GM23338 (cell line): ENCODE measurements at regions not wholly inside any gene's neighbourhood (a gene's known extent, or its start where the extent isn't known, plus 50 kb on each side); places are given as distances from the start of the nearest gene placed in this dataset.

Experiments used
- ATAC-seq: fragments of 200-7000 bp; cut with Tn5 transposase; 3 replicates; pipeline ENCODE4 v1.9.1; 2020
- DNase-seq: peaks from one replicate; pipeline ENCODE4 v3.0.0-alpha.2; 2015; ENCODE audit warnings: low spot score
- H2AFZ ChIP-seq: fragments of 200-600 bp; sonication (generic); 2 replicates; pipeline ENCODE4 v1.8.0; 2016; ENCODE audit warnings: antibody characterized with exemption, mild to moderate bottlenecking, moderate library complexity
- H3F3A ChIP-seq: fragments of 200-600 bp; sonication (generic); replicated peaks from 2 replicates; pipeline ENCODE4 v1.8.0; 2017; ENCODE audit warnings: antibody characterized with exemption, mixed run types, low read depth
- H3K27ac ChIP-seq: fragments of 200-600 bp; sonication (generic); 2 replicates; pipeline ENCODE4 v1.6.1; 2016; ENCODE audit warnings: low read depth
- H3K27me3 ChIP-seq: fragments of 200-600 bp; sonication (generic); 2 replicates; pipeline ENCODE4 v1.8.0; 2016; ENCODE audit warnings: mild to moderate bottlenecking, mixed run types, moderate library complexity; ENCODE audit not compliant: insufficient read depth
- H3K36me3 ChIP-seq: fragments of 200-600 bp; sonication (generic); 2 replicates; pipeline ENCODE4 v1.8.0; 2016; ENCODE audit warnings: mild to moderate bottlenecking; ENCODE audit not compliant: insufficient read depth
- H3K4me1 ChIP-seq: fragments of 200-600 bp; sonication (generic); 2 replicates; pipeline ENCODE4 v1.8.0; 2016; ENCODE audit warnings: mild to moderate bottlenecking, moderate library complexity; ENCODE audit not compliant: insufficient read depth
- H3K4me2 ChIP-seq: fragments of 200-600 bp; sonication (generic); 2 replicates; pipeline ENCODE4 v1.7.1; 2017; ENCODE audit warnings: mixed run types
- H3K4me3 ChIP-seq: fragments of 200-600 bp; sonication (generic); 2 replicates; pipeline ENCODE4 v1.6.1; 2016; ENCODE audit warnings: mixed run types
- H3K79me2 ChIP-seq: fragments of 200-600 bp; sonication (generic); replicated peaks from 2 replicates; pipeline ENCODE4 v1.8.0; 2017; ENCODE audit warnings: mild to moderate bottlenecking; ENCODE audit not compliant: insufficient read depth
- H3K9me2 ChIP-seq: fragments of 200-600 bp; sonication (generic); 2 replicates; pipeline ENCODE4 v1.8.0; 2017; ENCODE audit not compliant: insufficient read depth
- H4K20me1 ChIP-seq: fragments of 200-600 bp; sonication (generic); replicated peaks from 2 replicates; pipeline ENCODE4 v1.8.0; 2017; ENCODE audit warnings: mild to moderate bottlenecking; ENCODE audit not compliant: insufficient read depth
- H3K27ac Mint-ChIP-seq: 2 replicates; pipeline ENCODE4 v1.8.0; 2020; ENCODE audit warnings: inconsistent platforms, mild to moderate bottlenecking, moderate library complexity, mixed read lengths
- H3K27me3 Mint-ChIP-seq: 3 replicates; pipeline ENCODE4 v1.8.0; 2022; ENCODE audit warnings: low read depth, mild to moderate bottlenecking, moderate library complexity, mixed read lengths, inconsistent platforms; ENCODE audit not compliant: insufficient read depth, poor library complexity
- H3K36me3 Mint-ChIP-seq: 3 replicates; pipeline ENCODE4 v1.8.0; 2021; ENCODE audit warnings: low read depth, mild to moderate bottlenecking, inconsistent platforms, moderate library complexity, mixed read lengths
- H3K4me1 Mint-ChIP-seq: 3 replicates; pipeline ENCODE4 v1.8.0; 2020; ENCODE audit warnings: mild to moderate bottlenecking, inconsistent platforms, mixed read lengths
- H3K4me3 Mint-ChIP-seq: 3 replicates; pipeline ENCODE4 v1.8.0; 2021; ENCODE audit warnings: moderate library complexity, mild to moderate bottlenecking, inconsistent platforms, mixed read lengths
- H3K9me3 Mint-ChIP-seq: 3 replicates; pipeline ENCODE4 v1.8.0; 2020; ENCODE audit warnings: moderate library complexity, mild to moderate bottlenecking, inconsistent platforms, mixed read lengths
- CREB1 ChIP-seq: fragments of 250-450 bp; sonication (Bioruptor Pico); IDR thresholded peaks from 2 replicates; pipeline ENCODE4 v1.5.0; 2020; ENCODE audit warnings: low read depth, mild to moderate bottlenecking, moderate library complexity
- CTCF ChIP-seq, 2 experiments: fragments of 200-600 bp in 1 of 2; sonication (generic) in 1 of 2; conservative IDR thresholded peaks; 2 replicates each; pipeline versions ENCODE4 v1.5.1 to v1.6.1; 2016 to 2017; ENCODE audit warnings: antibody characterized with exemption in 2 of 2, low read depth in 2 of 2, mild to moderate bottlenecking in 2 of 2, moderate library complexity in 1 of 2
- ETS1 ChIP-seq: IDR thresholded peaks from 2 replicates; pipeline ENCODE4 v1.6.1; 2016; ENCODE audit warnings: antibody characterized with exemption
- EZH2 ChIP-seq: fragments of 200-600 bp; sonication (generic); IDR thresholded peaks from one replicate; pipeline ENCODE4 v1.8.0; 2017; ENCODE audit warnings: antibody characterized with exemption, mild to moderate bottlenecking, low read depth; ENCODE audit not compliant: unreplicated experiment
- EZH2phosphoT487 ChIP-seq: fragments of 200-600 bp; sonication (generic); IDR thresholded peaks from one replicate; pipeline ENCODE4 v1.8.1; 2018; ENCODE audit warnings: antibody characterized with exemption; ENCODE audit not compliant: unreplicated experiment
- JUNB ChIP-seq: IDR thresholded peaks from one replicate; pipeline ENCODE4 v1.6.1; 2016; ENCODE audit warnings: antibody characterized with exemption; ENCODE audit not compliant: unreplicated experiment
- NANOG ChIP-seq: IDR thresholded peaks from 2 replicates; pipeline ENCODE4 v1.6.1; 2016; ENCODE audit warnings: antibody characterized with exemption, borderline replicate concordance
- POLR2AphosphoS5 ChIP-seq: IDR thresholded peaks from 2 replicates; pipeline ENCODE4 v1.6.1; 2016; ENCODE audit warnings: antibody characterized with exemption, low read depth
- REST ChIP-seq: IDR thresholded peaks from one replicate; pipeline ENCODE4 v1.6.1; 2018; ENCODE audit warnings: antibody characterized with exemption; ENCODE audit not compliant: unreplicated experiment
- STAT1 ChIP-seq: IDR thresholded peaks from one replicate; pipeline ENCODE4 v1.6.1; 2016; ENCODE audit warnings: antibody characterized with exemption; ENCODE audit not compliant: unreplicated experiment
- ZNF331 ChIP-seq: fragments of 250-450 bp; sonication (Bioruptor Pico); IDR thresholded peaks from 2 replicates; pipeline ENCODE4 v1.5.0; 2020; ENCODE audit warnings: low read depth, mild to moderate bottlenecking, moderate library complexity
- ZNF462 ChIP-seq: fragments of 250-450 bp; sonication (Bioruptor Pico); IDR thresholded peaks from 2 replicates; pipeline ENCODE4 v1.5.0; 2020; ENCODE audit warnings: mild to moderate bottlenecking, moderate library complexity

- TF ChIP-seq ZNF462 (CRISPR knock-in tag) (no peak), NANOG (no peak), ETS1 (no peak)
Measured at GRCh38 chrX:95152810-95153209, 1478.8 kb downstream of the FAM133A start (continued).

- Histone ChIP-seq H2AFZ (no peak overlapping the region), H3K36me3 (no peaks in the 10 kb centered on the region), H3F3A (no peaks in the 10 kb centered on the region), H4K20me1 (no peaks in the 10 kb centered on the region), H3K4me3 (no peak overlapping the region), H3K27me3 (no peaks in the 10 kb centered on the region), H3K79me2 (no peaks in the 10 kb centered on the region), H3K9me2 (no peaks in the 10 kb centered on the region), H3K27ac (no peak overlapping the region), H3K4me1 (no peaks in the 10 kb centered on the region), H3K4me2 (no peak overlapping the region)
- H3K27ac Mint-ChIP-seq, result no peak overlapping the region
- H3K36me3 Mint-ChIP-seq, result no peaks in the 10 kb centered on the region
- H3K4me1 Mint-ChIP-seq, result no peaks in the 10 kb centered on the region
- ATAC-seq, result no peak
- H3K27me3 Mint-ChIP-seq, result peaks cover 1% of the 10 kb centered on the region
- H3K9me3 Mint-ChIP-seq, result no peaks in the 10 kb centered on the region
- no peak for DNase-seq
- H3K4me3 Mint-ChIP-seq, result no peak overlapping the region
- TF ChIP-seq STAT1, result no peak
- no peak for TF ChIP-seq ZNF331 (CRISPR knock-in tag)
- no peak for TF ChIP-seq EZH2
- TF ChIP-seq CTCF (conservative IDR thresholded peaks at IDR 0.05; ENCODE audit: low read depth in 2 of 2), result no peak
- TF ChIP-seq CREB1 (CRISPR knock-in tag), result no peak
- TF ChIP-seq POLR2AphosphoS5, result no peak
- no peak for TF ChIP-seq ETS1
- TF ChIP-seq EZH2phosphoT487, result no peak
- no peak for TF ChIP-seq JUNB
- TF ChIP-seq REST, result no peak
- no peak for TF ChIP-seq NANOG
Measured at GRCh38 chrX:95156566-95156965, 1482.6 kb downstream of the FAM133A start.
